GM18505 (cell line): ENCODE measurements at regions not wholly inside any gene's neighbourhood (a gene's known extent, or its start where the extent isn't known, plus 50 kb on each side); places are given as distances from the start of the nearest gene placed in this dataset.

ENCODE experiments used
- ATAC-seq: cut with Tn5 transposase; IDR thresholded peaks from one replicate; pipeline ENCODE4 v1.9.1; 2021; ENCODE audit not compliant: unreplicated experiment
- POLR2A ChIP-seq: IDR thresholded peaks from 4 replicates; pipeline ENCODE4 v1.6.1; 2011; ENCODE audit warnings: borderline replicate concordance; ENCODE audit not compliant: insufficient read depth, insufficient read length; ENCODE audit errors: extremely low read depth

GRCh38 chr9:17059465-17059864 lies 75.4 kb upstream of the CNTLN start:
- TF ChIP-seq POLR2A, result no peak

GRCh38 chr9:17057729-17058128 lies 77.1 kb upstream of the CNTLN start:
- TF ChIP-seq POLR2A, result no peak
- no peak for ATAC-seq

More at GRCh38 chr9:17059465-17059864, 75.4 kb upstream of the CNTLN start:
- no peak for ATAC-seq

GRCh38 chr9:17052626-17053025 lies 82.2 kb upstream of the CNTLN start:
- no peak for TF ChIP-seq POLR2A
- ATAC-seq, result no peak

GRCh38 chr9:17045381-17045940 lies 89.4 kb upstream of the CNTLN start:
- no peak for TF ChIP-seq POLR2A
- ATAC-seq, result no peak

GRCh38 chr9:17031546-17031945 lies 103.3 kb upstream of the CNTLN start:
- ATAC-seq, result no peak
- TF ChIP-seq POLR2A, result no peak

- TF ChIP-seq POLR2A, result no peak
- no peak for ATAC-seq
Observed at GRCh38 chr9:17025281-17025680, 109.6 kb upstream of the CNTLN start.

- no peak for TF ChIP-seq POLR2A
- ATAC-seq, result no peak
Observed at GRCh38 chr9:17024129-17024528, 110.7 kb upstream of the CNTLN start.

- no peak for ATAC-seq
- TF ChIP-seq POLR2A, result no peak
Observed at GRCh38 chr9:17021387-17021970, 113.4 kb upstream of the CNTLN start.

- no peak for ATAC-seq
- no peak for TF ChIP-seq POLR2A
Observed at GRCh38 chr9:17019398-17019797, 115.4 kb upstream of the CNTLN start.

- TF ChIP-seq POLR2A, result no peak
- ATAC-seq, result no peak
Observed at GRCh38 chr9:17018540-17019196, 116.2 kb upstream of the CNTLN start.

GRCh38 chr9:17017931-17018491 lies 116.8 kb upstream of the CNTLN start:
- TF ChIP-seq POLR2A, result no peak
- ATAC-seq, result no peak

GRCh38 chr9:17013891-17014290 lies 120.9 kb upstream of the CNTLN start:
- no peak for TF ChIP-seq POLR2A
- no peak for ATAC-seq

GRCh38 chr9:17013010-17013409 lies 121.8 kb upstream of the CNTLN start:
- no peak for ATAC-seq

GRCh38 chr9:17011880-17012279 lies 123.0 kb upstream of the CNTLN start:
- TF ChIP-seq POLR2A, result no peak
- no peak for ATAC-seq

More at GRCh38 chr9:17013010-17013409, 121.8 kb upstream of the CNTLN start:
- no peak for TF ChIP-seq POLR2A
